ENCODE measurements at regions not wholly inside any gene's neighbourhood (a gene's known extent, or its start where the extent isn't known, plus 50 kb on each side); places are given as distances from the start of the nearest gene placed in this dataset.

DNA sequence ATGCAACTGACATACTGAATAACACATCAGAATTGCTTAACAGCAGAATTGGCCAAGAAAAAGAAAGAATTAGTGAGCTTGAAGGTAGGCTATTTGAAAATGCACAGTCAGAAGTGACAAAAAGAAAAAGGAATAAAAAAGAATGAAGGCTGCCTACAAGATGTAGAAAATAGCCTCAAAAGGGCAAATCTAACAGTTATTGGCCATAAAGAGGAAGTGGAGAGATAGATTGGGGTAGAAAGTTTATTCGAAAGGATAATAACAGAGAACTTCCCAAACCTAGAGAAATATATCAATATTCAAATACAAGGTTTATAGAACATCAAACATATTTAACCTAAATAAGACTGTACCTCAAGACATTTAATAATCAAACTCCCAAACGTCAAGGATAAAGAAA is 67.5 kb downstream of the ATP6V1G3 start:
- FAIRE-seq: no peak

DNA sequence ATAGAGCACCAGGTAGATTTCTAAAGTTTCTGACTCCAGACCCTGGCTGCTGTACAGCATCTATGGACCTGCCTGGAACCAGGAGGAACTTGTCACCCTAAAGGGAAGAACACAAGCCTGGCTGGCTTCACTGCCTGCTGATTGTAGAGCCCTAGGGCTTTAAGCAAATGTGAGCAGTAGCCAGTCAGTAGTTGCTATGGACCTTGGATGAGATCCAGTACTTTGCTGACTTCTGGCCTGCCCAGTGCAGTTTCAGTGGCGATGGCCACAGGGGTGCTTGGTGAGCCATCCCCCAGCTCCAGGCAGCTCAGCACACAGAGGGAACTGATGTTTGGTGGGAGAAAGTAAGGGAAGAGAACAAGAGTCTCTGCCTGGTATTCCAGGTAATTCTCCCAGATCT is 68.4 kb downstream of the ATP6V1G3 start:
- no peak for FAIRE-seq

DNA sequence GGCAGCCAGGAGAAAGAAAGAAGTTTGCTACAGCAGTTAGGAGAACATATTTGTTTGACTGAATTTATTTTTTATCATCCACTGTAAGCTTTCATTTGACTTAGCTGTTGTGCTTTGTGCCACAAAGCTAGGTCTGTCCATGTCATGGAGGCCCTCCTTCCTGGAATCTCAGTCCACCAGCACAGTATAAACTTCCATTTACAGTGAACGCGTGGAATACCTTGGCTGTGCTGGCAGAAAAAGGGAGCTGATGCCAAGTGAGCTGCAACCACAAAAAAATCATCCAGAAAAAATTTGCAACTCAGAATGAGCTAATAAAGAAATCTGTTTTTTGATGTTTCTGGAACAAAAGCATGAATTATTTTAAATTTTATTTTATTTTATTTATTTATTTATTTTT is 72.6 kb downstream of the ATP6V1G3 start:
- no peak for FAIRE-seq

DNA sequence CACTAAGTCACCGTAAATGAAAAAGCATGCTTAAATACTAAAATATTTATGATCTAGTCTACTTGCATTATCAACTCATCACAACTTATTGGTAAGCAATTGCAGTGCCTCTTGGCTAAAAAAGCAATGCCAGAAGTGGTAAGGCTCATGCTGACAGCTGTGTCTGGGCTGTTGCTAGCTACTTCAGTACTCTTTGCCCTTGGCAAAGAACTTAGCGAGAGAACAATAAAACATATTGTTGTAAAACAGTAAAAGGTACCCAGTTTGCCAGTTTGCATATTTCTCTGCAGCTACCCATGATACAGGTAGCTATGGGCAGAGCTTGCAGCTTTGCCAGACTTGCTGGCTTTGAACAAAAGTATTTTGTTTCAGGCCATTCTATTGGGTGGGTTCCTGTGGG is 73.1 kb downstream of the ATP6V1G3 start:
- FAIRE-seq: no peak

DNA sequence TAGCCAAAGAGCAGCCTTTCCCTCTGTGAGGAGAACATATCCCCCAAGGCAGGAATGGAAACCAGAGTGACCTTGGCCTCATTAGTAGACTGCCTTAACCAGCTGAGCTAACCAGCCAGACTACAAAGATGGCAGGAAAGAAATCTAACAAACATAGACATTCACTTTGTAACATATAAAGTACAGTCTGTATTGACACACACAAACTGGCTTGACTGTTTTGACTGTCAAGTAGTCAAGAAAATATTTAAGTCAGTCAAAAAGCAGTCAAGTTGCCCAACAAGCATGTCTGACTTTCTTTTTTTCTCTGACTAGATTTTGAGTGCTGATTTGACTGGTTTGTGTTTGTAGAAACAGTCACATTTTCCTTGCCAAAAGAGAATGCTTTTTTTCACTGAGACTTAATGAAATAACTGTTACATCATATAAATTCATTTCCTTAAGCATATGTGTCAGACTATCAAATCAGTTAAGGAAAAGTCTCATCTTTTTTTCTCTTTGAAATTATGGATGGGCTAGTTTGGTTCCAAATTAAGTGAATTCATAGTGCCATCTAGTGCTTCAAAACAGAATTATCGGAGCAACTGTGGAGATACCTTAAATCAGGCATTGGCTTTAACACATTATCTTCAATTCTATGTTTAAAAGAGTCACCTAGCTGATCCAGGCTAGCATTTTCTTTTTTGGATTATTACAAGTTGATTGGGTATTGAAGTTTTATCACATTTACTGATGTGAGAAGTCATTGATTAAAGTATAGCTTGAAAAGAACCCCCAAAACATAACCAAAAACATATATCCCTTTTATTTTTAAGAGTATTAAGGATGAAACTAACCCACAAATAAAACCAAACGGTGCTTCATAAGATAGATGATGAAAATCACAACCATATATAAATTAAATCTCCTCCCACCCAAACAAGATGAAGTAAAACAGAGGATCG is 75.0 kb downstream of the ATP6V1G3 start:
- peak; percentile 93 for FAIRE-seq

DNA sequence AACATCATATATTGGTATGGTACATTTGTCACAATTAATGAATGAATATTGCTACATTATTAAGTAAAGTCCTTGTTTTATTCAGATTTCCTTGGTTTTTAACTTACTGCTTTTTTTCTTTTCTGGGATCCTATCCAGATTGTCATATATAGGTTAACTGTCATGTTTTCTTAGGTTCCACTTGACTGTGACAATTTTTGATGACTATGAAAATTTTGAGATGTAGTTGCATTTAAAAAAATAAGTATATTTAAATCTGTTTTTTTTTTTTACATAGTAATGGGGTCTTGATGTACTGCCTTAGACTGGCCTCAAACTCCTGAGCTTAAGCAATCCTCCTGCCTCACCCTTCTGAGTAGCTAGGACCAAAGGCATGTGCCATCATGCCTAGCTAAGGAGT is 76.8 kb downstream of the ATP6V1G3 start:
- FAIRE-seq: no peak

DNA sequence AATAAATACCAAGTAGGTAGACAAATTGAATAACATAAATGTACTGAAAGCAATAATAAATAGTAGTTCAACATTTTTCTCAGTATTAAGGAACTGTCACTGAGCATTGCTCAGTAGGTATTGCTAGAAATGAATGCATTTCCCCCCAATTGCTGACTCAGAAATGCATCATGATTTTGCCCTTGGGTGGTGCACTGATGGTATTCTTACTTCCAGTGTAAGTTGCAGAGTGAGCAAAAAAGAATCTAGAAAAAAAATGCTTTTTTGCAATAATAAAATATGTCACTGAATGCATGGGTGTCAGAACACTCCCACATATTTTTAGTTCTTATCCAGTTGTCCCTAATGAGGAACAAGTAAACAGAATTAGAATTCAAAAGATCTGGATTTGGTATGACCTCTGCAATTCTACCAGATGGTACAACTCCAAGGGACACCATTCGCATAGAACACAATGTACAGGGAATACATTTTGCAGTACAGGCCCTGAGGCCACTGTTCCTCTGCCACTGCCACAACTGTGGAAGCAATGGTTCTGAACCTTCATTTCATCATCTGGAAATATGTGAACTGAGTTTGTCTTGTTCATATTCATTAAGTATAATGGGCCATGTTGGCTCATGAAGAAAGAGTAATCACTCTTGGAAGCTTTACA is 78.0 kb downstream of the ATP6V1G3 start:
- no peak for FAIRE-seq

DNA sequence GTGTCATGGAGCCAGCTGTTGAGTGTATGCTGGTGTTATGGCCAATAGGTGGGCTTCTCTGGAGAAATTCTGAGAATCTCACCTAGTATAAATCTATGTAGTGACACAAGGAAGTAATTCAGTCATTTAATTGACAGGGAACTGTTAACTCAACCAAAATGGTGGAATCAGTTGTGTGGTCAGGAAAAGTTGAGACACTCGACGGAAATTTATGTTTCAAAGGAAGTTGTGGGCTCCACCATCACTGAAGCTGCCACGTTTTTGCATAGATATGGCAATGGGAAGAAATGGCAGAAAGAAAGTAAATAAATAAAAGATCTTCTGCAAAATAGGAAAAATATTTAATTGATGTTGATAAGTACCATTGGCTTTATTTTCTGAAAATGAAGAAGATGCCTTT is 84.5 kb downstream of the ATP6V1G3 start:
- FAIRE-seq: no peak

DNA sequence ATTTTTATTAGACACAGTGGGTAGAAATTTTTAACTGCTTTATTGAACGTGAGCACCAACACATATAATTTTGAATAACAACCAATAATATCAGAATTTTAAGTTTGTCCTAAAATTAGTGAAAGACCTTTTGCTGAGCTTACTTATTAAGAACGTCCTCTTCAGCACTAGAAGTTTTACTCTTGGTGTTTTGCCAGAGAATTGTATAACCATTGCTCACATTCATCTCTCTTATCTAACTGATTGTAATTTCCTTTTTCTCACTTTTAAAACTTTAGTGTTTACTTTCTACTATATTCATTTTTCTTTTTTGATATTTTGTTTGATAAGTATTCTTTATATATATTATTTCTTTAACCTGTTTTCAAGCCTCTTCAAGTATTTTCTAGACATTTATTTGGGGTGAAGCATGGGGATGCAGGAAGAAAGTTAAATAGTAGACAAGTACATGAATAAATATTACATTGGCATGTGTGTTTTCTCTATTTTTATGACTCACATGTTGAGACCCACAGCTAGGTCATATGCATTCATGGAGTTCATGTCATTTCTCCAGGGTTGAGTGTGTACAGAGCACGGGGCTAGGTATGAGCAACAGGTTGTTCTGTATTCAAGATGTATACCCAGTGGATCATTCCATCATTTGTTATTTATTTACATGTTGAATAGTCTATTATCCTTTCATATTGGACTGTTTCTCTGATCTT is 90.6 kb downstream of the ATP6V1G3 start:
- no peak for FAIRE-seq

DNA sequence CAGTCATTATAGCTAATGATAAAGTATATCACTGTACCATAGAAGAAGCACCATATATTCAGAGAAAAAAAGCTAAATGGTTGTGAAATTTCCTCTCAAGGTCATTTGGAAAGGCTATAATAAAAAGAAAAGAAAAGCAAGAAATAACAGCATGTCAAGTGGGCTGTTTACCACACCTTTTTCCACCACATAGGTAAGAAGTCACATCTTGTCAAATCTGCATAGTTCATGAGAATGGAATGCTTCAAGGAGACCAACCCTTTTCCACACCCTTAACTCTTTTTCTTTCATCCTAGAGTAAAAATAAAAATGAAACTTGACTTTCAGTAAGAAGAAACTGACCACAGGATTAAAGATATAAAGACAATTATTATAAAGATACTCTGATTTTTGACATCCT is 91.2 kb downstream of the ATP6V1G3 start:
- no peak for FAIRE-seq

DNA sequence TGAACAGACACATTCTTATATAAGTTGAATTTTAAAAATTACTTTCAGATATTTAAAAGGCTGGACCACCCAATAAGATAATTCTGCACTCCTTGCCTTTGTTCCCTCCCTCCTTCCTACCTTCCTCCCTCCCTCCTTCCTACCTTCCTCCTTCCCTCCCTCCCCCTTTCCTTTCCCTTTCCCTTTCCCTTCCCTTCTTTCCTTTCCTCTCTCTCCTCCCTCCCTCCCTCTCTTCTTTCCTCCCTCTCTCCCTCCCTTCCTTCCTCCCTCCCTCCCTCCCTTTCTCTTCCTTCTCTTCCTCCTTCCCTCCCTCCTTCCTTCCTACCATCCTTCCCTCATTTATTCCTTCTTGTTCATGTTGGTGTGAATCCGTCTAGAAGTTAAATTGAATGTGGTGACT is 93.0 kb downstream of the ATP6V1G3 start:
- FAIRE-seq: no peak

DNA sequence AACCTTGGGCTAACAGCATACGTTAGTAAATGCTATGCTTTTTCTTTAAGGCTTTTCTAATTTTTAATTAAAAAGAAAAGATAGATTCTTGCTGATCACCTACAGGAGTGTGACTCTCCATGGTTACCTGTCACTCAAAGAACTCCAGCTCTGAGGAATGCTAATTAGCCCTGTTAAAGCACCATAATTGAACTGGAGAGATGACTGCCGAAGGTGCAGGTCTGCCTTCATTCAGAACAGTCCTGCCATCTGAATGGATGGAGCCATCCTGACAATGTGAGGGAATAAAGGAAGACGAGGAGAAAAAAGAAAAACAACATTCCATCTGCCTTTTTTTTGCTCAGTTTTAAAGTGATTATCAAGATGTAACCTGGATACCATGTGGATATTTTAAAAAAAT is 94.6 kb downstream of the ATP6V1G3 start:
- FAIRE-seq: no peak

DNA sequence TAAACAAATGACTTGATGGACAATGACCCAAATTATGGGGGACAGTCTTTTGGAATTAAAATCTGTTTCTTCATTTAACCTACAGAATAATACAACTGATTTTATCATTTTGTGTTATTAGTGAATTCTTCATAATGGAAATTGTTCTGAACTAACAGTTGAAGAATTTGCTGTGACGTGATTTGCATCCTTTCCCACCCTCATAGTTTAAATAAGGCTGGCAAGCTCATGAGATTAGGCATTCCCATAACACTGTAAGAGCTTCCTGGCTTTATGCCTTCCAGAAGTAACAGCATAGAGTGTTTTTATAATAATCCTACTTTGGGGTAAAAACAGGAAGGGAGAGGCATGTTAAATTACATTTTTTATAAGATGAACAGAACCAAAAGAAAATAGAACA is 95.7 kb downstream of the ATP6V1G3 start:
- FAIRE-seq: no peak

DNA sequence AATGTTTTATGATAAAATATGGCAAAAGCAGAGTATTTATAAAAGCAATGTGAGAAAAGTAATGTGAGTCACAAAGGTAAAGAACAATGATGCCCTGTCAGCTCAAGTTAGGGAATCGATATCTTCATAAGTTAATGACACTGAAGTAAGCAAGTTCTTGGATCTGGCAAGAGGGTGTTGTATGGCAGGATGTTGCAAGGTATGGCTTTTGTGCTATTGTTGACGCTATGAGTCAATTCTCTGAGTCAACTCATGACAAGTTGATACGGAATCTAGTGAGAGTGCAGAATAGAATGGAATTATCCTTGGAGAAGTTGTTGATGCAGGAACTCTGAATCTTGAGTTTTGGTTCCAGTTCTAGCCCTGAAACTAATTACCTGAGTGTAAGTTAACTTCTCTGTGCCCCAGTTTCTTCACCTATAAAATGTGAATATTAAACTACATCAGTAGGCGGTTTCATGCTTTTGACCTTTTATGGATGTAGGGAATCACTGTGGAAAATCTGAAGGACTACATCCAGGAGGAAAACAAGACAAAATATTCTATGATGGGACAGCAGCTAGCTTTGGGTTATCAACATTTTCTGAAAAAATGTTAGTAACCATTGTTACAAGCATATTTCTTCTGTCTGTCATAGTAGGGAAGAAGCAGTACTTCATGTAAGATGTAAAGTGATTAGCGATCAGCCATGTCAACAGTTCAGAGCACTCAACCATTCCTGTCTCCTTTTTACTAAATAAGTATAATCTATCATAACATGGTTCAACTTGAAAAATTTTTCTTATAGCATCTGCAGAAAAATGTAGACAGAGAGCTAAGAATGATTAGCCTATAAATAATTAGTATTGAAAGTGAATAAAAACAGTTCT is 96.9 kb downstream of the ATP6V1G3 start:
- FAIRE-seq: no peak

DNA sequence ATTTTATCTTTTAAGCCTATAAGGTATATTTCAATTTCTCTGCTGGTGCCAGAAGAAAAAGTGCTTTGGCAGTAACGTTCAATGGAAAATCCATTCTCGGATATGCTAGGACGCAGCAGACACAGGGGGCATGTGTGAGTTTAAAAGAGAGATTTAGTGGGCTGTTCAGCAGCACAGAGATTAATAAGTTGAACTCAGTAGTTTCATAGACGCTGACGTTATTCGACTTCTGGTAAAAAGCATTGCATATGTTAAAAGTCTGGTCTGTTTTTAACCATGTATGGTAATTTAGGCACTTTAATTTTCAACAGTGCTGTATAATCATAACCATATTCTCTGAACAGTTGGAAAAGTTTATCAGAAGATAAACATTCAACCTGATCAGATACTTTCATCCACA is 99.6 kb downstream of the ATP6V1G3 start:
- no peak for FAIRE-seq

DNA sequence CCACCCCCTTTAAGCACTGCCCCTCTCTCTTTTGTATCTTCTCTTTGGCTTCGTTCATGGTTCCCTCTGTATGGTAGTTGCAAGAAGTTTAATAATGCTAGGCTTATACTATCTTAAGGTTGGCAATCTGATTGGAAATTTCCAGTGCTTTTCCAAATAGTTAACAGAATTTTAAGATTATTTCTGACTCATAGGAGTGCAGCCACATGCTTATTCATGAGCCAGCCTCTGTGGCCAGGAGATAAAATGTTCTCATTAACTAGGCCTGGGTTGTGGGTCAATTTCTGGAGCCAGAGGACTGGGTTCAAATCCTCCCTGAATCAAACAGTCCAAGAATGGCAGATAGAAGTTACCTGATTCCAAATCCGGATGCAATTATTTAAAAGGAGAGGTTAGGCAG is 103.1 kb downstream of the ATP6V1G3 start:
- no peak for FAIRE-seq

DNA sequence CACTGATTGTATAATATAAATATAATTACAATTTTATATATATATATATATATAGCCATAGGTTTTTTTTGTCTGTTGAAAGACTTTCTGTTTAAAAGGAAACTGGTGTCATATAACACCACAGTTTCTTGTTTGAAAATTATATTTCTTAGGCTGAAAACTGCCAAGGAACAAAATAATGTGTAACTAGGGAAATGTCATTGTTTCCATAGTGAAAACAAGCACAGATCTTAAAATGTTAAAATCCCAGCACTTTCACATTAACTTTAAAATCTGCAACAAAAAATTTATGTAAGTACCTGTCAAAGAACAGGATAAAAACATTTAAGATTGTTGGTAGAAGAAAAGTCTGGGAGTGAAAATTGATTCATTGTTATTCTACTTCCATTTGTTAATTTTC is 104.2 kb downstream of the ATP6V1G3 start:
- FAIRE-seq: no peak

DNA sequence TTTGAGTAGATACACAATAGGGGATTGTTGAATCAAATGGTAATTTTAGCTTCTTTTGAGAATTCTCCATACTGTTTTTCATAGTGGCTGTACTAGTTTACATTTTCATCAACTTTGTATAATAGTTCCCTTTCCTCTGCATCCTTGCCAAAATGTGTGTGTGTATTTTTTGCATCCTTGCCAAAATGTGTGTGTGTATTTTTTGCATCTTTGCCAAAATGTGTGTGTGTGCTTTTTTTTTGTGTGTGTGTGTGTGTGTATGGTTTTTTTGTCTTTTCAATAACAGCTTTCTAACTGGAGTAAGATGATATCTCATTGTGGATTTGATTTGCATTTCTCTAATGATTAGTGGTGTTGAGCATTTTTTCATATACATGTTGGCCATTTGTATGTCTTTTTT is 105.4 kb downstream of the ATP6V1G3 start:
- no peak for FAIRE-seq

DNA sequence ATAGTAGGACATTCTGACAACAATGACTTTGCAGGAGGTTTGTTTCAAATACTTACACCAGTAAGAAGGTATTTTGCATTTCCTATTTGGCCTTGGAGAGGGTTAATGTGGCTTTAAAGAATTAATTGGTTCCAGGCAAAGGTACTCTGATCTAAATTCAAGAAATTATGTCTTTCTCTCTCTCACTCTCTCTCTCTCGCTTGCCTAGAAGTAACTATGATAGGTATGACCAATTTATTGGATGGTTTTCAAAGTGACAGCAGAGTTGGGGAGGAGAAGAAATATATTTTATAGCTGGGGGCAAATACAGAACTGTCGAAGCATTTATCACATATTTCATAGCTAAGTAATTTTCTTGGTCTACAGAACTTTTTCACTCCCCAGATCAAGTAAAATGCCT is 116.0 kb downstream of the ATP6V1G3 start:
- FAIRE-seq: no peak

DNA sequence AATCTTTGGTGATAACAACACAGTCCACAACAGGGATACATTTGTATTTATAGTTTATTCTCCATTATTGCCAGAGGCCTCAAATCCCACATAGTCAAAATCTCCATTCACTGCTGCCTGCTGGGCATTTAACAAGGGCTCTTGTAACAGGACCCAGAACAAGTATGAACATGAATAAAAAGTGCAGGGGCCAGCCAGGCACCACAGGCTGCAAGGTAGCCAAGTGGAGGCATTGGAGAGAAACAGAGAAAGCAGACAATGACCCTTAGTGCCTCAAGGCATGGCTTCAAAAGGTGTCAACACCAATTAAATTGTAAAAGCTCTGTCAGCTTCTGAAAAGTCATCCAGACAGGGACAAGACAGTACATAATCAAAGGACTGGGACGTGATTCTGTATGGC is 116.8 kb downstream of the ATP6V1G3 start:
- no peak for FAIRE-seq

DNA sequence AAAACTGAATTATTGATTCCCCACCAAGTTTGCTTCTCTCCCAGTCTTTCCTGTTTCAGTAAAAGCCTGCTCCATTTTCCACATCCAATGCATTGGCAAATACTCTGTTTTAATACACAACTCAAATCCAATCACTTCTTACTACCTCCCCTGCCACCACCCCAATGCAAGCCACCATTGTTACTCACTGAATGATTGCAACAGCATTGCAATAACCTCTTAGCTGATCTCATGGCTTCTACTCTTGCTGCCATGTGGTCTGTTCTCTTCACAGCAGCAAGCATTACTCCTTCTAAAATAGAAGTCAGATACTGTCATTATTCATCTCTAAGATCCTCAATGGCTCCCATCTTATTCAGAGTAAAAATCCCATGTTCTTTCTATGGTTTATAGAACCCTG is 123.4 kb downstream of the ATP6V1G3 start:
- FAIRE-seq: no peak

DNA sequence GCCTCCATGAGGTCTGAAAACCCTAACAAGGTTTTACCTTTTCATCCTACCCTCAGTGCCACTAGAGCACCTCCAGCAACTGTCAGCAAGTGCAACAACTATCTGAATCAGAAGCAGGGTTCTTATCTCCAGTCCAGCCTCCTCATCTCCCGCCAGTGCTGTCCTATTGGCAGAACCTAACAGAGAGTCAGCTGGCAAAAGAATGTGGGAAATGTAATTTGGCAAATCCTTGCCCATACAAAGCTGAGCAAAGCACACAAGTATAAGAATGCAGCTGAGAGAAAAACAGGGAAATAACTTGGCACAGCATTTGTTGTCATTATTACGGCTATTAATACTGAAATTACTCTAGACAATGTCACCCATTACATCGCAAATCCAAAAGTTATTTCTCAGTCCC is 124.2 kb downstream of the ATP6V1G3 start:
- FAIRE-seq: no peak

DNA sequence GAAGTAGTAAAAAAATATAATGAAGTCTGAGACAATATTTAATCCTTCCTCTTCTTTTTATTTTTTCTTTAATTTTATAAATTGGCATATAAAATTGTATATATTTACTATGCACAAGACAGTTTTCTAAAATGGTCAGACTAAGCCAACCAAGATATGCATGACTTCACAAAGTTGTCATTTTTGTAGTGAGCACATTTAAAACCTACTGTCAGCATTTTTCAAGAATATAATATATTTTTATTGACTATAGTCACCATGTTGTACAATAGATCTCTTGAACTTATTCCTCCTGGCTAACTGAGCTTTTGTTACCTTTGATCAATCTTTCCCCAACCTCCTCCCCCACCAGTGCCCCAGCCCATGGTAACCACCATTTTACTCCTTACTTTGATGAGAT is 129.2 kb downstream of the ATP6V1G3 start:
- no peak for FAIRE-seq
